ENCODE measurements at regions not wholly inside any gene's neighbourhood (a gene's known extent, or its start where the extent isn't known, plus 50 kb on each side); places are given as distances from the start of the nearest gene placed in this dataset.

DNA sequence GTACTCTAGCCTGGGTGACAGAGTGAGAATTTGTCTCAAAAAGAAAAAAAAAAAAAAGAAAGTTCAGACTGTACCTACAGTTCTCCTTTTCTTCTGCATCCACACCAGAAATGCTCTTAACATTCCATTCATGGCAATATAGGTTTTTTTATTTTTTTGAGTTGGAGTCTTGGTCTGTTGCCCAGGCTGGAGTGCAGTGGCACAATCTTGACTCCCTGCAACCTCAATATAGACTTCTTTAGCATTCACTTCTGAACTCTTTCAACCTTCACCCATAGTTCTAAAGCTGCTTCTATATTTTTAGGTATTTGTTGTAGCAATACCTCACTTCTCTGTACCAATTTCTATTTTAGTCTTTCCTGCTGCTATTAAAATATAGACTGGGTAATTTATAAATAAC lies 1095.7 kb downstream of the FLRT2 start:
- no peaks in the 10 kb centered on the region for H3K9me3 ChIP-seq (ENCODE audit: control insufficient read depth, insufficient read depth, low read length)
- H3K36me3 ChIP-seq (ENCODE audit: insufficient read depth, low read length) = no peaks in the 10 kb centered on the region
- no peak overlapping the region for H3K9ac ChIP-seq (ENCODE audit: low read depth, low read length)
- H3K4me1 ChIP-seq (ENCODE audit: insufficient read depth, low read length) = no peaks in the 10 kb centered on the region

DNA sequence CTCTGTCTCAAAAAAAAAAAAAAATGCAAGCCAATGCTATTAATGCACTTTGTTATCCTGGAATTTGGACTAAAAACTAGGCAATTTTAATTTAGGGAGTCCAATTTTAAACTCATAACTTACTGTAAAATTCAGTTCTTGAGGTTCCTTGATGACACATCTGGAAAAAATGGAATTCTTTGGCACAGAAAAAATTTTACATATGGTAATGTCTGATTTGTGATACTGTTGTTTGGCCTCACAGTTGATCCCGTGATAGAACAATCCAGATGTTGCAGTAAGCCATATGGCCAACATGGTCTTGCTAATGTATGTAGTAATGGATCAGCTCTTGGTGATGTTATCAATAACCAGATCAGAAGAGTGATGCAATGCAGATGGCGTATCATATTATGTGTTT lies 1089.8 kb downstream of the FLRT2 start:
- Histone ChIP-seq H3K36me3 (ENCODE audit: insufficient read depth, low read length) (no peaks in the 10 kb centered on the region), H3K9me3 (ENCODE audit: control insufficient read depth, insufficient read depth, low read length) (no peaks in the 10 kb centered on the region), H3K9ac (ENCODE audit: low read depth, low read length) (no peak overlapping the region)

DNA sequence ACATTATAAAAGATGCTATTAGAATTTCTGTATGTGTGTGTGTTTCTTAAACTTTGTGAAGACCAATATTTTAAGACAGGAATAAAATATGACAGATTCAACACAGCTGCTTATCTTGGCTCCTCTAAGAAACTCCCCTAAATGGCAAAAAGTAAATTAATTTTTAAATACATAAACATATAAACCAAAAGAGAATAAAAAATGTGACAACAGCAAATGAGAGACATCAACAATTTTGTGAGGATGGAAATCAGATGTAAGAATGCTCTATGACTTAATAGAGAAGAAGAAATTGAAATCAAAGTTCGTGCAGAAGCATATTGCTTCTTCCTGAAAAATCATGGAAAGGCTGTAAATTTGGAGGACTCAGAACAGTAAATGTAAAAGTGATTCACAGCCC lies 1083.8 kb downstream of the FLRT2 start:
- H3K9me3 ChIP-seq (ENCODE audit: control insufficient read depth, insufficient read depth, low read length) = no peaks in the 10 kb centered on the region
- H3K4me1 ChIP-seq (ENCODE audit: insufficient read depth, low read length) = no peaks in the 10 kb centered on the region
- H3K9ac ChIP-seq (ENCODE audit: low read depth, low read length) = no peak overlapping the region
- H3K36me3 ChIP-seq (ENCODE audit: insufficient read depth, low read length) = no peaks in the 10 kb centered on the region

More for the DNA sequence above, 1089.8 kb downstream of the FLRT2 start:
- no peaks in the 10 kb centered on the region for H3K4me1 ChIP-seq (ENCODE audit: insufficient read depth, low read length)

DNA sequence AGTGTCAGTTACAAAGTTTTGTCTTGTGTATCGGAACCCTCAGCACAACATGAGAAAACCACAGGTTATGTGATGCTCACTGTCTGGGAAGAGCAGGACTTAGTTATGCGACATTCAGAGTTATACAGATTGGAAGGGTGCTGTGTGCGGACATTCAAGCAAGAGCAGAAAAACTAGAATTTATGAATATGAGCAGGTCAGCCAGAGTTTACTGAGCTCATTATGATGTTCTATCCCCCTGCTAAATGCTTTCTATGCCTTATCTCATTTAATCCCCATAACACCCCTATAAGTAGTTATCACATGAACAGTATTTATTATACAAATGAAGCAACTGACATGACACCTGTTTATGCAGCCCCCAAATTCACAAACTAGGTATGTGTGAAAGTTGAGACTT lies 1083.2 kb downstream of the FLRT2 start:
- Histone ChIP-seq H3K4me1 (ENCODE audit: insufficient read depth, low read length) (no peaks in the 10 kb centered on the region), H3K9ac (ENCODE audit: low read depth, low read length) (no peak overlapping the region), H3K9me3 (ENCODE audit: control insufficient read depth, insufficient read depth, low read length) (no peaks in the 10 kb centered on the region), H3K36me3 (ENCODE audit: insufficient read depth, low read length) (no peaks in the 10 kb centered on the region)

DNA sequence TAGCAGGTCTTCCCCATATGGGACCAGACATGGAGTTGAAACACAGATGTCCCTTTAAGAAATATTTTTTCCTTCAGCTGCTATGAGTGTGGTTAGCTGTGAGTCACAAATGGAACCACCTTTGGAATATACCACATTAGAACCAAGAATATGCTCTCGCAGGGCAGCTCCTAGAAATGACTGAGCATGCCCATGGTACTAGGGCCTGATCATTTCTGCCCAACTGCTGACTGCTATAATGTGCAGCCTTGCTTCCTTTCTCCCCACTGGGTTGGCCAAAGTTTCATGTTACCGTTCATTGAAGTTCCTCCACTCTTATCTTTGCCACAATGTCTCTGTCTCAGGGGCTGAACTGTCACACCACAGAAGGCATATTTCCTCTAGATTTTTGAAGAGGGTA lies 1074.6 kb downstream of the FLRT2 start:
- H3K4me1 ChIP-seq (ENCODE audit: insufficient read depth, low read length) = no peaks in the 10 kb centered on the region
- H3K9ac ChIP-seq (ENCODE audit: low read depth, low read length) = no peak overlapping the region
- H3K9me3 ChIP-seq (ENCODE audit: control insufficient read depth, insufficient read depth, low read length) = no peaks in the 10 kb centered on the region
- H3K36me3 ChIP-seq (ENCODE audit: insufficient read depth, low read length) = no peaks in the 10 kb centered on the region

DNA sequence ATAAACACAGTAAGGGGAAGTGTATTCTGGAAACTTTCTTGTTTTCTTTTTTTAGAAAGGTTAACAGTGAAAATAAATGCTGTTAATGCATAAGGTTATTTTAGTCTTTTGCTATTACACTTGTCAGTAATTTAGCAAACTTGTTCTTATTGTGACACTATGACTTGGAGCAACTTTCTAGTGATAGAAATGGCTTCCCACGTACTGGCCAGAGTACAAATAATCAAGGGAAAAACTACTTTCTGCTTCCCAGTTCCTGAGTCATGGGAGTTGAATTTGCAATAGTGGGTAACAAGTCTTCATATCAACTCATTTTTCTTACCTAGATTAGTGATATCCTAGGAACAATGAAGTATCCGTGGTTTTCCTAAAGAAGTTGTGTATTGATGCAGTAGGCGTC lies 1072.3 kb downstream of the FLRT2 start:
- H3K9me3 ChIP-seq (ENCODE audit: control insufficient read depth, insufficient read depth, low read length) = no peaks in the 10 kb centered on the region
- H3K36me3 ChIP-seq (ENCODE audit: insufficient read depth, low read length) = no peaks in the 10 kb centered on the region
- H3K9ac ChIP-seq (ENCODE audit: low read depth, low read length) = no peak overlapping the region
- no peaks in the 10 kb centered on the region for H3K4me1 ChIP-seq (ENCODE audit: insufficient read depth, low read length)

DNA sequence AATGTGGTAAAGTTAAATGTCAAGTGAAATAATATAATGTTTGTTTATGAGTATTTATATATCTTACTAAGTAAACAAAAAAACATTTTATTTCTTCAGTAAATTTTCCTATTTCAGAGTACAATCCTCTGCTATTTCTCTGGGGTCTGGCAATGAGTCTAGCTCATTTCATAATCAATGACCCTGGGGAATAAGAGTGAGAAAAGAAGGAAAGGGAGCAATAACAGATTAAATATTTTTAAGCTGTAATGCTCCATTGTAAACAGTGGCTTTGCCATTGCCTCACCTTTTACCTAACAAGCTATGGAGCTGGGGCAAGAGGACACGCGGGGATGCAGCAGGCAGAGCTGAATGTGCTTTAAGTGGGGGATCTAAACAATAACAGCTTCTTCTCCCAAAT lies 1071.9 kb downstream of the FLRT2 start:
- no peaks in the 10 kb centered on the region for H3K9me3 ChIP-seq (ENCODE audit: control insufficient read depth, insufficient read depth, low read length)
- no peaks in the 10 kb centered on the region for H3K4me1 ChIP-seq (ENCODE audit: insufficient read depth, low read length)
- H3K36me3 ChIP-seq (ENCODE audit: insufficient read depth, low read length) = no peaks in the 10 kb centered on the region
- no peak overlapping the region for H3K9ac ChIP-seq (ENCODE audit: low read depth, low read length)

DNA sequence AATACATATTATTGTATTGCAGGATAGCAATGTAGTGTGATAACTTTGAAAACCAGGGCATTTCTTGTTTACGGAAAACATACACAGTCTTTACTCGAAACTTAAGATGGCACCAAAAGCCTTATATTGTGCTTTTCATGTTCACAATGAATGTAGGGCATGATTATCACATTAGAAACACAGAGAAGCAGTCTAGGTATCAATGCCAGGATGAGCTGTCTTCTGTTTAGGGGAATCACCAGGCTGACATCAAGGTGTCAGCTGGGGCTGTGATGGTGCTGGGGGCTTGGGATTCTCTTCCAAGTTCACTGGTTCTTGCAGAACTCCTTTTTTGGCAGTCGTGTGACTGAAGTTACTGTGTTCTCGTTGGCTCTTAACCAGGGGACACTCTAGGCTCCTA lies 1067.3 kb downstream of the FLRT2 start:
- Histone ChIP-seq H3K4me1 (ENCODE audit: insufficient read depth, low read length) (no peaks in the 10 kb centered on the region), H3K9ac (ENCODE audit: low read depth, low read length) (no peak overlapping the region), H3K9me3 (ENCODE audit: control insufficient read depth, insufficient read depth, low read length) (no peaks in the 10 kb centered on the region), H3K36me3 (ENCODE audit: insufficient read depth, low read length) (no peaks in the 10 kb centered on the region)

DNA sequence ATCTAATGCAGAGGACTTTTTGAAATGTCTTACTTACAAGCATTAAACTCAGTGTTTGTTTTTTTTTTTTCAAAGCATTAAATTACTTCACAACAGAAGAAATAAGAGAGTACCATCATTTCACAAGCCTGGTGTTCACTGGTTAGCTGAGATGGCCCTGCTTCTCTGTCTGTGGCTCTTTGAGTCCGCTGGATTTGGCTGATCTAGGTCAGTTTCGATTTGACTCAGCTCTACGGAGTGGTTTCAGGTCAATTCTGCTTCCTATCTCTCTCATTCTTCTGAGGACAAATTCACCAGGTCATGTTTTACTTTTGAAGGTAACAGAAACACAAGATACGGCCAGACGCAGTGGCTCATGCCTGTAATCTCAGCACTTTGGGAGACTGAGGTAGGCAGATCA lies 1066.1 kb downstream of the FLRT2 start:
- H3K9me3 ChIP-seq (ENCODE audit: control insufficient read depth, insufficient read depth, low read length) = no peaks in the 10 kb centered on the region
- H3K36me3 ChIP-seq (ENCODE audit: insufficient read depth, low read length) = no peaks in the 10 kb centered on the region
- no peaks in the 10 kb centered on the region for H3K4me1 ChIP-seq (ENCODE audit: insufficient read depth, low read length)
- H3K9ac ChIP-seq (ENCODE audit: low read depth, low read length) = no peak overlapping the region

DNA sequence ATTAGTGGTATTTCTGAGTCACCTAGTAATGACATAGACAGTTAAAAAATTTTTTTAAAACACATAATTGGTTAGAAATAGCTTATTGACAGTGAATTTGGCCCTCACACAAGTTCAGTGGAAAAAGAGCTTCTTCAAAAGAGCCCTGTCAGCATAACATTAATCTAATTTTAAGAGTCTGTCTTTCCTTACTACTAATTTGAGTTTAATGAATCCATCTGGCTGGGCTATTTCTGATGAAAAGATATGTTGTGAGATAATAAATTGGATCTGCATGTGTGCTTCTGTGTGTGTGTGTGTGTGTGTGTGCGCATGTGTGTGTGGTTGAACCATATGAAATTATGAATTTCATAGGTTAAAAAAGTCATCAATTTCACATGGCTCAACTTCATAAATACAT lies 1045.2 kb downstream of the FLRT2 start:
- H3K9ac ChIP-seq (ENCODE audit: low read depth, low read length) = no peak overlapping the region
- no peaks in the 10 kb centered on the region for H3K4me1 ChIP-seq (ENCODE audit: insufficient read depth, low read length)
- H3K36me3 ChIP-seq (ENCODE audit: insufficient read depth, low read length) = no peaks in the 10 kb centered on the region
- no peaks in the 10 kb centered on the region for H3K9me3 ChIP-seq (ENCODE audit: control insufficient read depth, insufficient read depth, low read length)

DNA sequence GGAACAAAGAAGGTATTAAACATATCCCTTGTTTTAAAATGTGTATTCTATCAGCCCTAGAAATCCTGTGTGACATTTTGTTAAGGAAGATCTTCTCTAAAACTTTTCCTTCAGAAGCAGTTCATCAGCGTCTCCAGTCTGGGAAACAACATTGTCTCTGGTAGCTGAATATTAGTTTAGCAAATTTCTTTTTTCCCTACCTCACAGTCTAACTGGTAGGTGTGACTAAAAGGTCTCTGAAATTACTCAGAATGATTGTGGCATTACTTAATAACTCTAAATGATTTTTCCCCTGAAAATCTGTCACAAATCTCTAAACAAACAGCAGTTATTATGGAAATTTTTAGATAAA lies 1044.8 kb downstream of the FLRT2 start:
- Histone ChIP-seq H3K36me3 (ENCODE audit: insufficient read depth, low read length) (no peaks in the 10 kb centered on the region), H3K4me1 (ENCODE audit: insufficient read depth, low read length) (no peaks in the 10 kb centered on the region), H3K9ac (ENCODE audit: low read depth, low read length) (no peak overlapping the region), H3K9me3 (ENCODE audit: control insufficient read depth, insufficient read depth, low read length) (no peaks in the 10 kb centered on the region)

DNA sequence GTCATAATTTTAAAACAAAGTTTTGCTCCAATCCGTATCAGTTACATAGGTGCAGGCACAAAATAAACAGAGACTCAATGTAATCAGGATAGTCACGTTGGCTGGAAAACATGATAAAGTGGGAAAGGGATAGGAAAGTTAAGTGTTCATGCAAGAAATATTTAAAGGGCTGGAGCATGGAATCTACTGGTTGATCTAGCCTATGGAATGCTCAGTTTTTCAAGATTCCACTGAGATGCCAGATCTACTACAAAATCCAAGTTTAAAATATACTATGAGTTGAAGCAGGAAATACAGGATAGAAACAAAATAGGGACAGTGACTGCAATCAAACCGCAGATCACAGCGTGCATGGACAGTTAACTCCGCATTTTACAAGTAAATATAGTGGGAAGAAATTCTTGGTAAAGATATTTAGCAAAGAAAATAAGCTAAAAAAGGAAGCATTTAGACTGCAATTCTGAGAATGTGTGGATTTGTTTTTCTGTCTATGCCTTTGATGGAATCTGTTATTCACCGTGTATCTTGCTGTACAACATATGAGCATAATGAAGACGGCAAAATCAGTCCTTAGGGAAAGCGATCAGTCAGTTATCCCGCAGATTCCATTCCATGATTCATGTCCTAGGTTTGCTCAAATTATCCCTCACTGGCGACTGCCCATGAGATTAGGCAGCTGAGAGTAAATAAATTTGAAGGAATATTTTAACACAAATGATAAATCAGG lies 1044.3 kb downstream of the FLRT2 start:
- Histone ChIP-seq H3K36me3 (ENCODE audit: insufficient read depth, low read length) (no peaks in the 10 kb centered on the region), H3K9ac (ENCODE audit: low read depth, low read length) (no peak overlapping the region), H3K9me3 (ENCODE audit: control insufficient read depth, insufficient read depth, low read length) (no peaks in the 10 kb centered on the region), H3K4me1 (ENCODE audit: insufficient read depth, low read length) (no peaks in the 10 kb centered on the region)

DNA sequence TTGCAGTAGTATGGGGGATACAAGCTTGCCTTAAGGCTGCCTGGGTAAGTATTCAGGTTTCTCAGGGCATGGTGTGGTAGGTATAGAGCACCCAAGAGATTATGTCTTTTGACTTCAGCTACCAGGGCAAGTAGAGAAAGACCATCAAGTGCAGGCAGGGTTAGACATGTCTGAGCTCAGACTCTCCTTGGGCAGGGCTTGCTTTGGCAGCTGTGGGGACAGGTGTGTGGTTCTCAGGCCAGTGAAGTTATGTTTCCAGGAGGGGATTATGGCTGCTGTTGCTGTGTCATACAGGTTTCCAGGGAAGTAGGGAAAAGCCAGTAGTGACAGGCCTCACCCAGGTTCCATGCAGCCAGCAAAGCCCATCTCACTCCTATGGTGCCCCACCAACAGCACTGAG lies 1040.4 kb downstream of the FLRT2 start:
- Histone ChIP-seq H3K36me3 (ENCODE audit: insufficient read depth, low read length) (no peaks in the 10 kb centered on the region), H3K9ac (ENCODE audit: low read depth, low read length) (no peak overlapping the region), H3K4me1 (ENCODE audit: insufficient read depth, low read length) (no peaks in the 10 kb centered on the region), H3K9me3 (ENCODE audit: control insufficient read depth, insufficient read depth, low read length) (no peaks in the 10 kb centered on the region)

DNA sequence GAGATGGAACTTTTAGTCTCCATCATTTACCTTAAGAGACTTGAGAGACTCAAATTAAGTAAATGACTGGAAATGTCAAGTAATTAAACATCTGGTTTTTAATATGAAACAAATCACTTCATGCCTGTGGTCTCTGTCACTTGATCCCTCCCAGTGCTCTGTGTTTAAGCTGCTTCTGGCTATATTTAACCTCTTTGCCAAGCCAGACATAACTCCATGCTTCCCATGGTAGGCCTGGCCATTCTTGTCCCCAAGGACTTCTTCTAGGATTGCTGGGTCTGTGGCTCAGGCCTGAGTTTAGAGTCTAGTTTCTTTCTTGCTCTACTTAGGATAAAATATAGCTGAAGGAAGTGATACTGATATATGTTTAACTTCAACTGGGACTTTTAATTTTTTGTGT lies 1013.6 kb downstream of the FLRT2 start:
- Histone ChIP-seq H3K36me3 (ENCODE audit: insufficient read depth, low read length) (no peaks in the 10 kb centered on the region), H3K9me3 (ENCODE audit: control insufficient read depth, insufficient read depth, low read length) (no peaks in the 10 kb centered on the region), H3K4me1 (ENCODE audit: insufficient read depth, low read length) (no peaks in the 10 kb centered on the region), H3K9ac (ENCODE audit: low read depth, low read length) (no peak overlapping the region)

DNA sequence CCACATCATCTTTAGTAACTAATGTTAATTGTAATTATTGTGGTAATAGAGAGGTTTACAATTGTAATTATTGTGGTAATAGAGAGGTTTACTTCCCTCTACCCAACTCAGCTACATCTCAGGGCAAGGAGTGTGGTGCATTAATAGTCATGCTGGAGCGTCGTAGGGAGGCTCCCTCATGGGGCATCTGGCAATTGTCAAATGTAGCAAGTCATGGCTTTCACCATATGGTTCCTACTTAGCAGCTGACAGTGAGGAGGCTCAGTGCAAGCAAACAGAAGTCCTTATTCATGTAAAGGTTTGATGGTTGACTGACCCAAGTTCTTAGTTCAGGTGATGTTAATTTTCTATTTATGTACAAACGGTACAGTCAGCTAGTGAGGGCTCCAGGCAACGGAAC lies 1012.0 kb downstream of the FLRT2 start:
- no peak overlapping the region for H3K9ac ChIP-seq (ENCODE audit: low read depth, low read length)
- no peaks in the 10 kb centered on the region for H3K4me1 ChIP-seq (ENCODE audit: insufficient read depth, low read length)
- no peaks in the 10 kb centered on the region for H3K36me3 ChIP-seq (ENCODE audit: insufficient read depth, low read length)

More for the DNA sequence above, 1012.0 kb downstream of the FLRT2 start:
- no peaks in the 10 kb centered on the region for H3K9me3 ChIP-seq (ENCODE audit: control insufficient read depth, insufficient read depth, low read length)

Measured in ES-I3 (cell line).